ENCODE measurements at regions not wholly inside any gene's neighbourhood (a gene's known extent, or its start where the extent isn't known, plus 50 kb on each side); places are given as distances from the start of the nearest gene placed in this dataset.

DNA sequence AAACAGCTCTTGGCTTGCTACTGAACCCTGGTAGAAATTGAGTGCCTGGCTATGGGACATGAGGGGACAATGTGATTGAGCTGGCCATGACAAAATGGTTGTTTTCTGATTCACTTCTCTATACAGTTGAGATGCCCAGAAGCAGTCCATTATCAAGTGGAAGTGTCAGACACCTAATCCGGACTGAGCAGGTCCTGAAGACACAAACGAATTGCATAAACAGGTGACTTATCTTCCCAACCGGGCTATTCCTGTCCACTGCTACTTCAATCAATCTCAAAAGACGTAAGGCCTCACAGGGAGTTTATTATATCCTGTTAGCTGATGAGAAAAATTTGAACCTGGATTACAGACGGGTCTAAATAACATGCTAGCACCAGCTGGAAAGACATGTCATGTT, 105.5 kb upstream of the WAC start:
- peaks cover 15% of the 10 kb centered on the region for H3K4me1 ChIP-seq (ENCODE audit: insufficient read depth, low read length)
- intact Hi-C loops (cut with micrococcal nuclease; ENCODE audit: unreplicated experiment) (no loop called here), in situ Hi-C loops (cut with HindIII; ENCODE audit: extremely low pct_ligation_motif_present, low pct_unique_long_range_greater_than_20kb) (no loop called here)
- H3K9ac ChIP-seq (ENCODE audit: insufficient read depth, low read depth, low read length), result no peak overlapping the region
- TF ChIP-seq NFE2 (CRISPR knock-in tag; IDR thresholded peaks at IDR 0.05) (no peak), ERF (CRISPR knock-in tag; IDR thresholded peaks at IDR 0.05) (no peak), TCF12 (IDR thresholded peaks at IDR 0.05) (no peak), TCF12 (CRISPR knock-in tag; IDR thresholded peaks at IDR 0.05) (no peak), AHR (CRISPR knock-in tag; IDR thresholded peaks at IDR 0.05) (no peak), KLF12 (CRISPR knock-in tag; IDR thresholded peaks at IDR 0.05; ENCODE audit: borderline replicate concordance) (no peak), ZNF121 (CRISPR knock-in tag; IDR thresholded peaks at IDR 0.05) (no peak)
- TF ChIP-seq, protein P1, sequence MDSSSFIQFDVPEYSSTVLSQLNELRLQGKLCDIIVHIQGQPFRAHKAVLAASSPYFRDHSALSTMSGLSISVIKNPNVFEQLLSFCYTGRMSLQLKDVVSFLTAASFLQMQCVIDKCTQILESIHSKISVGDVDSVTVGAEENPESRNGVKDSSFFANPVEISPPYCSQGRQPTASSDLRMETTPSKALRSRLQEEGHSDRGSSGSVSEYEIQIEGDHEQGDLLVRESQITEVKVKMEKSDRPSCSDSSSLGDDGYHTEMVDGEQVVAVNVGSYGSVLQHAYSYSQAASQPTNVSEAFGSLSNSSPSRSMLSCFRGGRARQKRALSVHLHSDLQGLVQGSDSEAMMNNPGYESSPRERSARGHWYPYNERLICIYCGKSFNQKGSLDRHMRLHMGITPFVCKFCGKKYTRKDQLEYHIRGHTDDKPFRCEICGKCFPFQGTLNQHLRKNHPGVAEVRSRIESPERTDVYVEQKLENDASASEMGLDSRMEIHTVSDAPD (CRISPR knock-in tag; IDR thresholded peaks at IDR 0.05), result no peak
- no peak overlapping the region for H3K27ac ChIP-seq (ENCODE audit: extremely low read length, insufficient read depth, low read length)
- ChIA-PET POLR2A (no interaction called here), CTCF (ENCODE audit: low intra/inter-chr PET ratio, low total read pairs) (no interaction called here)
- 10% methylated on average over 5 of the region's 5 CpGs for WGBS (ENCODE audit: low lambda C conversion rate)
- ATAC-seq (no peak), FAIRE-seq (no peak), DNase-seq (ENCODE audit: low spot score) (no peak)
- no peaks in the 10 kb centered on the region for H3K27me3 ChIP-seq (ENCODE audit: control insufficient read depth in 1 of 2, insufficient read depth in 2 of 2, low read length in 2 of 2)
- no TSS peak for BruUV-seq (replicated peaks)
- H3K4me3 ChIP-seq (replicated peaks in 1 of 3; ENCODE audit: insufficient read depth in 1 of 3, low read depth in 2 of 3, low read length in 3 of 3), result no peak overlapping the region
- no peaks in the 10 kb centered on the region for H4K20me1 ChIP-seq (ENCODE audit: insufficient read depth, low read length)
- H3K79me2 ChIP-seq (ENCODE audit: insufficient read depth, low read length), result no peaks in the 10 kb centered on the region
- no peak overlapping the region for H3K4me2 ChIP-seq (ENCODE audit: low read depth, low read length)
- no peak overlapping the region for H2AFZ ChIP-seq (ENCODE audit: low read length)
- no peaks in the 10 kb centered on the region for H3K36me3 ChIP-seq (replicated peaks in 1 of 2; ENCODE audit: control insufficient read depth in 1 of 2, insufficient read depth in 2 of 2, low read length in 2 of 2)
- H3K9me3 ChIP-seq (ENCODE audit: low read length), result no peaks in the 10 kb centered on the region

DNA sequence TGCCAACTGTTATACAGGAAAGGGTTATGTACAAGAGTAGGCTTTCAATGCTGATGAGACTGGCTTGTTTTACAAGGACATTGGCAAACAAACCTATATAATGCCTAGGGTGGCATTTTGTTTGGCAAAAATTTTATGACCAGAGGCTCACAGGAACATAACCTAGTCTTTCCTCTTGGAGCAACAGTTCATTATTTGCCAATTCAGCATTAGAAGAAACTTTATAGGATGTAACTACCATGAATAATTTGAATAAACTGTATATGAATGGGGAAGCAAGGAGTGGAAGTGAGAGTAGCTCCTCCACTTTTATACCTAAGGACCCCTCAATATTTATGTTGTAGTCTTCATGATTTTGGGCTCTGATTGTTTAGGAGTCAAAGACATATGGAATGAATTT, 103.9 kb upstream of the WAC start:
- intact Hi-C loops (cut with micrococcal nuclease; ENCODE audit: unreplicated experiment) (no loop called here), in situ Hi-C loops (cut with HindIII; ENCODE audit: extremely low pct_ligation_motif_present, low pct_unique_long_range_greater_than_20kb) (no loop called here)
- no peak overlapping the region for H3K9ac ChIP-seq (ENCODE audit: insufficient read depth, low read depth, low read length)
- no peak for DNase-seq (ENCODE audit: low spot score)
- no TSS peak for BruUV-seq (replicated peaks)
- no peak for ATAC-seq
- no peaks in the 10 kb centered on the region for H3K9me3 ChIP-seq (ENCODE audit: low read length)
- CTCF ChIA-PET (ENCODE audit: low intra/inter-chr PET ratio, low total read pairs), result no interaction called here
- no peak overlapping the region for H3K27ac ChIP-seq (ENCODE audit: extremely low read length, insufficient read depth, low read length)
- H3K4me2 ChIP-seq (ENCODE audit: low read depth, low read length), result peak overlapping the region; percentile 46; the same call in 1 of the 2 replicates
- H3K4me3 ChIP-seq (replicated peaks in 1 of 3; ENCODE audit: insufficient read depth in 1 of 3, low read depth in 2 of 3, low read length in 3 of 3), result no peak overlapping the region
- H2AFZ ChIP-seq (ENCODE audit: low read length), result no peak overlapping the region
- no peak for TF ChIP-seq ZNF782 (CRISPR knock-in tag; IDR thresholded peaks at IDR 0.05; ENCODE audit: borderline replicate concordance)
- TF ChIP-seq MAFF (IDR thresholded peaks at IDR 0.05; ENCODE audit: low read depth, low read length), result peak; percentile 64
- TF ChIP-seq MAFK (conservative IDR thresholded peaks at IDR 0.05 in 1 of 2, IDR thresholded peaks at IDR 0.05 in 1 of 2; ENCODE audit: low read length in 2 of 2), result peak; percentile 66 to 69
- no peak for FAIRE-seq
- no peaks in the 10 kb centered on the region for H3K36me3 ChIP-seq (replicated peaks in 1 of 2; ENCODE audit: control insufficient read depth in 1 of 2, insufficient read depth in 2 of 2, low read length in 2 of 2)
- no peaks in the 10 kb centered on the region for H4K20me1 ChIP-seq (ENCODE audit: insufficient read depth, low read length)
- H3K4me1 ChIP-seq (ENCODE audit: insufficient read depth, low read length), result peaks cover 15% of the 10 kb centered on the region
- POLR2A ChIA-PET, result no interaction called here
- H3K27me3 ChIP-seq (ENCODE audit: control insufficient read depth in 1 of 2, insufficient read depth in 2 of 2, low read length in 2 of 2), result no peaks in the 10 kb centered on the region
- no peaks in the 10 kb centered on the region for H3K79me2 ChIP-seq (ENCODE audit: insufficient read depth, low read length)

Data from HepG2 (cell line).